ENCODE measurements at regions not wholly inside any gene's neighbourhood (a gene's known extent, or its start where the extent isn't known, plus 50 kb on each side); places are given as distances from the start of the nearest gene placed in this dataset.

DNA sequence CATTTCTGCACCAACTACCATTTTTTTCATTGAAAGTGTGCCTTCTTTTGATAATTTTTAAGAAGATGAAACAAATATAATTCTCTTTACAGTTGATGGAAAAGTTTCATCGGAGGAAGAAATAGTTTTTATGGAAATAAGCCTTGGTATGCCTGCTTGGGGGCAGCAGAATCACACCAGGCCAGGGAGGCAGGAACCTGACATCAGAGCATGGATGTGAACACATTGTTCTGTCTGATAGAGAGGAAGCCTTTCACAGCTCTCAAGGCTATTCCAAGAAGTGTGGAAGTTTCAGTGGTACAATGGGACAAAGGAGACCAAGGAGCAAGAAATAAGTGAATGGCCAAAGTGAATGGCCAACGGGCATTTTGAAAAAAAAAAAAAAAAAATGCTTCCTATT, 162.2 kb upstream of the KCNK2 start:
- WGBS, result 77% methylated on average over 2 of the region's 2 CpGs
- intact Hi-C loops (cut with DNase I), result no loop called here
- TF ChIP-seq POLR2AphosphoS5 (IDR thresholded peaks at IDR 0.05) (no peak), POLR2A (IDR thresholded peaks at IDR 0.05) (no peak)
- TF ChIP-seq, protein P1, sequence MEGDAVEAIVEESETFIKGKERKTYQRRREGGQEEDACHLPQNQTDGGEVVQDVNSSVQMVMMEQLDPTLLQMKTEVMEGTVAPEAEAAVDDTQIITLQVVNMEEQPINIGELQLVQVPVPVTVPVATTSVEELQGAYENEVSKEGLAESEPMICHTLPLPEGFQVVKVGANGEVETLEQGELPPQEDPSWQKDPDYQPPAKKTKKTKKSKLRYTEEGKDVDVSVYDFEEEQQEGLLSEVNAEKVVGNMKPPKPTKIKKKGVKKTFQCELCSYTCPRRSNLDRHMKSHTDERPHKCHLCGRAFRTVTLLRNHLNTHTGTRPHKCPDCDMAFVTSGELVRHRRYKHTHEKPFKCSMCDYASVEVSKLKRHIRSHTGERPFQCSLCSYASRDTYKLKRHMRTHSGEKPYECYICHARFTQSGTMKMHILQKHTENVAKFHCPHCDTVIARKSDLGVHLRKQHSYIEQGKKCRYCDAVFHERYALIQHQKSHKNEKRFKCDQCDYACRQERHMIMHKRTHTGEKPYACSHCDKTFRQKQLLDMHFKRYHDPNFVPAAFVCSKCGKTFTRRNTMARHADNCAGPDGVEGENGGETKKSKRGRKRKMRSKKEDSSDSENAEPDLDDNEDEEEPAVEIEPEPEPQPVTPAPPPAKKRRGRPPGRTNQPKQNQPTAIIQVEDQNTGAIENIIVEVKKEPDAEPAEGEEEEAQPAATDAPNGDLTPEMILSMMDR (IDR thresholded peaks at IDR 0.05), result no peak

DNA sequence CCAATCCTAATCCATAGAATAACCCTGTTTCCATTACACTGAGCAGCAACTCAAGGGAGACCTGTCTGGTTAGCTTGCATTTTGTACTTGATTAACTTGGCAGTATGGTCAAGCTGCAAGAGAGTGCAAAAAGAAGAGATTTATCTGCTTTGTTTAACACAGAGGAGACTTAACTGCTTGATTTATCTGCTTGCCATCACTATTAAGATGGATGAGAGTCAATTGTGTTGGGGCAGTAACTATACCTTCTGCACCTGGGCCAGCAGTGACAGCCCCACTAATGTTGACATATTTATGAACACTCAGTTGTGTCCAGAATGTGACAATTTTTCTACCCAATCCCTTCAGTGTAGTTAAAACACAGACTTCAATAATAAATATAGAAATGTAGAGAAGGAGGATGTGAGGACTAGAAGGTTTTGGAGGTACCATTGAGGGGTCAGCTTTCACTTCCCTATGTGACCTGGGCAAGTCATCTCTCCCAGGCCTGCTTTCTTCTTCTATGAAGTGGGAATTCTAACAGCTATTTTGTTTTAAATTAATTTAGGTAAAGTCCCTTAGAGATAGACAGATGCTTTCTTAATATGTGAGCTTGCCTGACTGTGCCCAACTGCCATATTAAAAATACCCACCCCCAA, 159.1 kb upstream of the KCNK2 start:
- Histone ChIP-seq H3K9me3 (no peaks in the 10 kb centered on the region), H3K4me3 (no peak overlapping the region), H3K4me1 (replicated peaks) (no peaks in the 10 kb centered on the region), H3K27me3 (replicated peaks; ENCODE audit: insufficient read depth) (no peaks in the 10 kb centered on the region), H3K36me3 (no peaks in the 10 kb centered on the region), H3K27ac (no peak overlapping the region)
- no peak for DNase-seq (ENCODE audit: low spot score)
- TF ChIP-seq, protein P1 (IDR thresholded peaks at IDR 0.05), result no peak
- no peak for TF ChIP-seq POLR2A (IDR thresholded peaks at IDR 0.05)
- no peak for TF ChIP-seq POLR2AphosphoS5 (IDR thresholded peaks at IDR 0.05)
- intact Hi-C loops (cut with DNase I), result no loop called here

More for the DNA sequence above, 162.2 kb upstream of the KCNK2 start:
- DNase-seq (ENCODE audit: low spot score), result no peak
- Histone ChIP-seq H3K4me1 (replicated peaks) (no peaks in the 10 kb centered on the region), H3K27me3 (replicated peaks; ENCODE audit: insufficient read depth) (no peaks in the 10 kb centered on the region), H3K4me3 (no peak overlapping the region), H3K36me3 (no peaks in the 10 kb centered on the region), H3K27ac (no peak overlapping the region), H3K9me3 (no peaks in the 10 kb centered on the region)

DNA sequence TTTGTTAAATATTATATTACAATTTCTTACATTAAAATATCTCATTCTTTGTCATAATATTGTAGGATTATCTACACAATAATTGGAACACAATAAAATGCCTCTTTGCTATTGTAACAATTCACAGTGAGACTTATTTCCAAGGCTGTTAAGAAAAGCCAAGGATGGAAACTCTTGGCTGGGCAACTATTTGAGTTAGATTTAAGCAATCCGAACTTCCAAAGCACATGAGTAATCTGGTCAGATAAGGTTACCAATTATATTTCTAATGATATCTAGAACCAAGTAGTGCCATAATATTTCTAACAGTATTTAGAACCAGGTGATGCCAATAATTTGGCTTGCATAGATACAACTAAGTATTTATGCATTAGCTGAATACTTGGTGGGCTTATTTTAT, 154.7 kb upstream of the KCNK2 start:
- no peak for DNase-seq (ENCODE audit: low spot score)
- 89% methylated on average over 1 of the region's 1 CpG for WGBS
- intact Hi-C loops (cut with DNase I), result no loop called here

DNA sequence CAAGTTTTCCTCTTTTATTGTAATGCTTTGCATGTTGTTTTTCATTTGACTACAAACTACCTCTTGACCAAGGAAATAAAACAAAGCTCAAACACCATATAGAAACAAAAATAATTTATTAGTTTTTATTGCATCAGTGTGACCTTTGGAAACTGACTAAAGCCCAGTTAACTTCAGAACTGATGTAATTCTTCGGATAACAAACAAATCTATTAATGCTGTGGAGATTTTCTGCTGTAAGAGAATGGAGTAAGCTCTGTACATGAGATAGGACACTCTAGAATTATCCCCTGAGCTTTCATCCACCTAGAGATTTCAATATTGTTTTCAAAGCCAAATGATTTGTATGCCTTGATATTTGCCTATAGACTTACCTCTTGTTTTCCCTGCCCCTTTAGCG, 154.0 kb upstream of the KCNK2 start:
- Histone ChIP-seq H3K4me1 (replicated peaks) (no peaks in the 10 kb centered on the region), H3K36me3 (no peaks in the 10 kb centered on the region), H3K27ac (no peak overlapping the region), H3K4me3 (no peak overlapping the region), H3K9me3 (no peaks in the 10 kb centered on the region), H3K27me3 (replicated peaks; ENCODE audit: insufficient read depth) (no peaks in the 10 kb centered on the region)
- WGBS, result 89% methylated on average over 2 of the region's 2 CpGs
- intact Hi-C loops (cut with DNase I), result no loop called here
- DNase-seq (ENCODE audit: low spot score), result no peak
- no peak for TF ChIP-seq POLR2AphosphoS5 (IDR thresholded peaks at IDR 0.05)
- TF ChIP-seq POLR2A (IDR thresholded peaks at IDR 0.05), result no peak
- TF ChIP-seq, protein P1 (IDR thresholded peaks at IDR 0.05), result no peak

More for the DNA sequence above, 154.7 kb upstream of the KCNK2 start:
- H3K4me3 ChIP-seq, result no peak overlapping the region
- H3K36me3 ChIP-seq, result no peaks in the 10 kb centered on the region
- TF ChIP-seq POLR2AphosphoS5 (IDR thresholded peaks at IDR 0.05), result no peak
- TF ChIP-seq POLR2A (IDR thresholded peaks at IDR 0.05), result no peak
- TF ChIP-seq, protein P1 (IDR thresholded peaks at IDR 0.05), result no peak
- H3K4me1 ChIP-seq (replicated peaks), result no peaks in the 10 kb centered on the region
- no peaks in the 10 kb centered on the region for H3K27me3 ChIP-seq (replicated peaks; ENCODE audit: insufficient read depth)
- H3K27ac ChIP-seq, result no peak overlapping the region
- H3K9me3 ChIP-seq, result no peaks in the 10 kb centered on the region

DNA sequence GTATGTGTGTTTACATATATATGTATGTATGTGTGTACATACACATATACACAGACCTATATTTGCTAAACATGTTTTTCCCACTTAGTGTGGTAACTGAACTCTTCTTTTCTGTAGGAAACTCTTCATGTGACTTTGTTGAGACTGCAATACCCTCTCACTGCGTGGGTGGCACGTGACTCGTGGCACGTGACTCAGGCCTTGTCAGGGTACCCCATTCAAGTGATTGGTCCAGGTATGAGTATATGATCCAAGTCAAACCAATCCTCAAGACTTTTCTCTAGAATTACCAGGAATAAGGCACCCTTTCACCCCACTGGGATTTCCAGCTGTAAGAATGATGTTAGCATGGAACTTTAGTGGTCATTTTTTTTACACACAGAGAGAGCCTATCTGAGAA, 149.2 kb upstream of the KCNK2 start:
- intact Hi-C loops (cut with DNase I), result no loop called here
- Histone ChIP-seq H3K27me3 (replicated peaks; ENCODE audit: insufficient read depth) (no peaks in the 10 kb centered on the region), H3K4me1 (replicated peaks) (no peaks in the 10 kb centered on the region), H3K4me3 (no peak overlapping the region), H3K36me3 (no peaks in the 10 kb centered on the region), H3K9me3 (no peaks in the 10 kb centered on the region), H3K27ac (no peak overlapping the region)
- WGBS, result 84% methylated on average over 4 of the region's 4 CpGs
- DNase-seq (ENCODE audit: low spot score), result no peak
- TF ChIP-seq POLR2A (IDR thresholded peaks at IDR 0.05) (no peak), POLR2AphosphoS5 (IDR thresholded peaks at IDR 0.05) (no peak)
- TF ChIP-seq, protein P1 (IDR thresholded peaks at IDR 0.05), result no peak

Measured in prostate gland (tissue), 2 donors.